ENCODE measurements at regions not wholly inside any gene's neighbourhood (a gene's known extent, or its start where the extent isn't known, plus 50 kb on each side); places are given as distances from the start of the nearest gene placed in this dataset.
"Not testable (repeated sequence)": the region's sequence is repeated elsewhere in the genome, so short reads cannot be mapped to it uniquely, and the experiment has no call there.

GRCh38 chrX:113391875-113392274 lies 551.2 kb upstream of the AMOT start:
- DNase-seq (ENCODE audit: extremely low read depth, low read depth) = no peak

- DNase-seq (ENCODE audit: extremely low read depth, low read depth) = no peak
These were observed 549.9 kb upstream of the AMOT start for GRCh38 chrX:113390531-113390930.

- no peak for DNase-seq (ENCODE audit: extremely low read depth, low read depth)
These were observed 549.2 kb upstream of the AMOT start for GRCh38 chrX:113389846-113390245.

GRCh38 chrX:113384628-113385027 lies 544.0 kb upstream of the AMOT start:
- DNase-seq (ENCODE audit: extremely low read depth, low read depth) = peak; percentile 12

- DNase-seq (ENCODE audit: extremely low read depth, low read depth) = not testable (repeated sequence)
These were observed 532.8 kb upstream of the AMOT start for GRCh38 chrX:113373421-113373820.

GRCh38 chrX:113370006-113370405 lies 529.4 kb upstream of the AMOT start:
- DNase-seq (ENCODE audit: extremely low read depth, low read depth) = no peak

GRCh38 chrX:113369056-113369455 lies 528.4 kb upstream of the AMOT start:
- no peak for DNase-seq (ENCODE audit: extremely low read depth, low read depth)

GRCh38 chrX:113353134-113353533 lies 512.5 kb upstream of the AMOT start:
- DNase-seq (ENCODE audit: extremely low read depth, low read depth) = no peak

- DNase-seq (ENCODE audit: extremely low read depth, low read depth) = no peak
These were observed 489.8 kb upstream of the AMOT start for GRCh38 chrX:113330416-113330815.

GRCh38 chrX:113315927-113316326 lies 475.3 kb upstream of the AMOT start:
- no peak for DNase-seq (ENCODE audit: extremely low read depth, low read depth)

GRCh38 chrX:113305496-113305895 lies 464.9 kb upstream of the AMOT start:
- DNase-seq (ENCODE audit: extremely low read depth, low read depth) = no peak

GRCh38 chrX:113300580-113300979 lies 459.9 kb upstream of the AMOT start:
- no peak for DNase-seq (ENCODE audit: extremely low read depth, low read depth)

- DNase-seq (ENCODE audit: extremely low read depth, low read depth) = no peak
These were observed 456.8 kb upstream of the AMOT start for GRCh38 chrX:113297437-113297836.

GRCh38 chrX:113289503-113289902 lies 448.9 kb upstream of the AMOT start:
- no peak for DNase-seq (ENCODE audit: extremely low read depth, low read depth)

- no peak for DNase-seq (ENCODE audit: extremely low read depth, low read depth)
These were observed 447.1 kb upstream of the AMOT start for GRCh38 chrX:113287761-113288160.

GRCh38 chrX:113275804-113276203 lies 435.2 kb upstream of the AMOT start:
- DNase-seq (ENCODE audit: extremely low read depth, low read depth) = no peak

GRCh38 chrX:113274791-113275190 lies 434.2 kb upstream of the AMOT start:
- no peak for DNase-seq (ENCODE audit: extremely low read depth, low read depth)

- no peak for DNase-seq (ENCODE audit: extremely low read depth, low read depth)
These were observed 433.7 kb upstream of the AMOT start for GRCh38 chrX:113274345-113274744.

GRCh38 chrX:113269203-113269602 lies 428.6 kb upstream of the AMOT start:
- DNase-seq (ENCODE audit: extremely low read depth, low read depth) = no peak

GRCh38 chrX:113260474-113260873 lies 419.8 kb upstream of the AMOT start:
- peak; percentile 2 for DNase-seq (ENCODE audit: extremely low read depth, low read depth)

- DNase-seq (ENCODE audit: extremely low read depth, low read depth) = no peak
These were observed 381.7 kb upstream of the AMOT start for GRCh38 chrX:113222305-113222704.

- no peak for DNase-seq (ENCODE audit: extremely low read depth, low read depth)
These were observed 371.4 kb upstream of the AMOT start for GRCh38 chrX:113212052-113212451.

- no peak for DNase-seq (ENCODE audit: extremely low read depth, low read depth)
These were observed 362.0 kb upstream of the AMOT start for GRCh38 chrX:113202601-113203000.

- DNase-seq (ENCODE audit: extremely low read depth, low read depth) = no peak
These were observed 355.3 kb upstream of the AMOT start for GRCh38 chrX:113195949-113196348.
